DMS 273 (cell line): ENCODE measurements at regions not wholly inside any gene's neighbourhood (a gene's known extent, or its start where the extent isn't known, plus 50 kb on each side); places are given as distances from the start of the nearest gene placed in this dataset.
A peak's percentile ranks its signal among the peaks of the same experiment; 100 is the strongest.
"Not testable (repeated sequence)": the region's sequence is repeated elsewhere in the genome, so short reads cannot be mapped to it uniquely, and the experiment has no call there.

ENCODE experiments used
- DNase-seq: peaks from one replicate; lab custom pipeline; 2025; ENCODE audit not compliant: unreplicated experiment; lab: John Stamatoyannopoulos, UW

GRCh38 chr3:103937094-103937493, 1429.6 kb upstream of the ALCAM start:
- DNase-seq = no peak

GRCh38 chr3:103947062-103947461, 1419.6 kb upstream of the ALCAM start:
- no peak for DNase-seq

- DNase-seq = no peak
These were observed 1417.0 kb upstream of the ALCAM start for GRCh38 chr3:103949693-103950092.

GRCh38 chr3:103950676-103951075, 1416.0 kb upstream of the ALCAM start:
- no peak for DNase-seq

- DNase-seq = no peak
These were observed 1412.9 kb upstream of the ALCAM start for GRCh38 chr3:103953796-103954195.

GRCh38 chr3:103960819-103961218, 1405.9 kb upstream of the ALCAM start:
- DNase-seq = no peak

- DNase-seq = peak; percentile 18
These were observed 1403.1 kb upstream of the ALCAM start for GRCh38 chr3:103963599-103963998.

GRCh38 chr3:103965764-103966163, 1400.9 kb upstream of the ALCAM start:
- no peak for DNase-seq

- DNase-seq = no peak
These were observed 1400.0 kb upstream of the ALCAM start for GRCh38 chr3:103966749-103967148.

- DNase-seq = no peak
These were observed 1398.6 kb upstream of the ALCAM start for GRCh38 chr3:103968131-103968530.

- peak; percentile 4 for DNase-seq
These were observed 1398.0 kb upstream of the ALCAM start for GRCh38 chr3:103968751-103969150.

GRCh38 chr3:103976931-103977339, 1389.8 kb upstream of the ALCAM start:
- DNase-seq = no peak

- no peak for DNase-seq
These were observed 1389.3 kb upstream of the ALCAM start for GRCh38 chr3:103977417-103977816.

GRCh38 chr3:103991461-103992115, 1375.1 kb upstream of the ALCAM start:
- peak; percentile 63 for DNase-seq

- DNase-seq = peak; percentile 27
These were observed 1374.2 kb upstream of the ALCAM start for GRCh38 chr3:103992469-103992868.

- DNase-seq = no peak
These were observed 1361.8 kb upstream of the ALCAM start for GRCh38 chr3:104004956-104005355.

GRCh38 chr3:104005815-104006214, 1360.9 kb upstream of the ALCAM start:
- DNase-seq = no peak

- no peak for DNase-seq
These were observed 1348.2 kb upstream of the ALCAM start for GRCh38 chr3:104018541-104018940.

GRCh38 chr3:104031598-104031997, 1335.1 kb upstream of the ALCAM start:
- no peak for DNase-seq

- no peak for DNase-seq
These were observed 1334.4 kb upstream of the ALCAM start for GRCh38 chr3:104032283-104032682.

GRCh38 chr3:104040896-104041295, 1325.8 kb upstream of the ALCAM start:
- DNase-seq = no peak

- not testable (repeated sequence) for DNase-seq
These were observed 1323.6 kb upstream of the ALCAM start for GRCh38 chr3:104043001-104043543.

- DNase-seq = no peak
These were observed 1322.7 kb upstream of the ALCAM start for GRCh38 chr3:104044002-104044401.
